Kidney epithelial cell (primary cell): ENCODE measurements at regions not wholly inside any gene's neighbourhood (a gene's known extent, or its start where the extent isn't known, plus 50 kb on each side); places are given as distances from the start of the nearest gene placed in this dataset.

Experiments used
- DNase-seq: peaks from one replicate; pipeline ENCODE4 v3.0.0-alpha.2; 2010; ENCODE audit warnings: low read depth
- H3K27me3 ChIP-seq: 2 replicates; pipeline ENCODE4 v1.6.0; 2011; ENCODE audit warnings: low read length; ENCODE audit not compliant: control insufficient read depth, insufficient read depth
- H3K36me3 ChIP-seq: 2 replicates; pipeline ENCODE4 v1.5.1; 2011; ENCODE audit warnings: low read length; ENCODE audit not compliant: control insufficient read depth, insufficient read depth
- H3K4me3 ChIP-seq: 2 replicates; pipeline ENCODE4 v1.5.1; 2011; ENCODE audit warnings: low read depth, mild to moderate bottlenecking, control low read depth, low read length
- CTCF ChIP-seq: IDR thresholded peaks from 2 replicates; pipeline ENCODE4 v1.5.1; 2011; ENCODE audit warnings: mild to moderate bottlenecking, moderate library complexity, low read length, control low read depth, inconsistent platforms; ENCODE audit not compliant: insufficient read depth, poor library complexity, severe bottlenecking

- DNase-seq, result no peak
- no peak for TF ChIP-seq CTCF
- no peaks in the 10 kb centered on the region for H3K36me3 ChIP-seq
- H3K4me3 ChIP-seq, result no peak overlapping the region
- no peaks in the 10 kb centered on the region for H3K27me3 ChIP-seq
Measured at GRCh38 chr13:31433746-31434145, 234.0 kb downstream of the B3GLCT start.

- Histone ChIP-seq H3K36me3 (no peaks in the 10 kb centered on the region), H3K27me3 (no peaks in the 10 kb centered on the region), H3K4me3 (no peak overlapping the region)
- DNase-seq, result no peak
- no peak for TF ChIP-seq CTCF
Measured at GRCh38 chr13:31434613-31435012, 234.8 kb downstream of the B3GLCT start.

DNA sequence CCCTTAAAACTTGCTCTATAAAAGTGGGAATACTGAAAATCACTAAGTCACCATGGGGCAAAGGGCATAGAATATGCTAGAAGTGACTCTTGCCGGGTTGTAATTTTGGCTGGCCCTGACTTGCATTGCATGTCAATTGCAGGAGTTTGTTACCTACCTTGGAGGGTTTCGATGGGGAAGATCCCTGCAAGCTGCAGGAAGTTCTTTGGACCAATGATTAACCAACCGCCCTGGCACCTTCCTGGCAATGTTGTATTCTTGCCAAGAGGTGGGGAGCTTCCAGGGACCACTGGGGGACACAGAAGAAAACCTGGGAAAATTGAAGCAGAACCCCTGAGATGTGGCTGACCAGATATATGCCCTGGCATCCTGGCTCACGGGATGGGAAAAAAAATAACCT lies 235.8 kb downstream of the B3GLCT start:
- TF ChIP-seq CTCF, result no peak
- DNase-seq, result no peak
- no peaks in the 10 kb centered on the region for H3K36me3 ChIP-seq
- no peak overlapping the region for H3K4me3 ChIP-seq
- H3K27me3 ChIP-seq, result no peaks in the 10 kb centered on the region

DNA sequence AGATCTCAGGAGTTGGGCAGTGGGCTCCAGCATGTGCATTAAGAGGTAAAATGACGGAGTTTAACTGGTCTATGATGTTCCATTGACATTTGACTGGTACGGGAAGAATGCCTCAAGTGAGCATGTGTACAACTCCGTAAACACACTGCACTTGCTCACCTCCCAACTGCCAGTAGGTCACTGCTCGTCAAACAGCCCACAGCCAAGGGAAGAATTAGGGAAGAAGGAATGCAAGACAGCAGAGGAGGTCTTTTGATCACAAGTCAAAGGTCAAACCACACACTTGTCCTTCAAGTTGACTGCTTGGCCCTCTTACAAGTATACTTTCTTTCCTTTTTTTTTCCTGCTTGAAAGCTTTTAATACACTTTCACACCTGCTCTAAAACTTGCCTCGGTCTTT lies 236.7 kb downstream of the B3GLCT start:
- no peak for TF ChIP-seq CTCF
- H3K4me3 ChIP-seq, result no peak overlapping the region
- no peaks in the 10 kb centered on the region for H3K27me3 ChIP-seq
- no peak for DNase-seq
- H3K36me3 ChIP-seq, result no peaks in the 10 kb centered on the region

DNA sequence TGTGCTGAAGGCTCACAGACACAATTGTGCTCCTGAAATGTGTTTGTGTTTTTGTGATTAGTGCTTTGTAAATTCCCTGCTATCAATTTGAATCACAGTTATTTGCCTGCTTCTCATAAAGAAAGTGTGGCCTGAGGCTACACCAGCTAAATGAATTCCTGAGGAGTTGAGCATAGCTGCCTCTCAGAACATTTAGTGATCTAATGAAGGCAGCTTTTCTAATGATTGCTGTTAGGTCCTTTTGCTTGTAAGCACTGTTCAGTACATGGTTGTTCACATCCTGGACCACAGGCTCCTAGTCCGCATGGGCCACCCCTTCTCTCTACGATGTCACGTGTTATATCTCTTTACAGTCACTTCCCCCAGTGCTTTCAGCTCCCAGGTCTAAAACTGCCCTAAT lies 238.2 kb downstream of the B3GLCT start:
- H3K36me3 ChIP-seq, result no peaks in the 10 kb centered on the region
- TF ChIP-seq CTCF, result no peak
- no peak overlapping the region for H3K4me3 ChIP-seq
- no peaks in the 10 kb centered on the region for H3K27me3 ChIP-seq
- DNase-seq, result no peak

GRCh38 chr13:31440132-31440531 lies 240.4 kb downstream of the B3GLCT start:
- no peaks in the 10 kb centered on the region for H3K27me3 ChIP-seq
- H3K4me3 ChIP-seq, result no peak overlapping the region
- no peak for TF ChIP-seq CTCF
- DNase-seq, result no peak
- H3K36me3 ChIP-seq, result no peaks in the 10 kb centered on the region
